UCSD-AML1 (cell line): ENCODE measurements at regions not wholly inside any gene's neighbourhood (a gene's known extent, or its start where the extent isn't known, plus 50 kb on each side); places are given as distances from the start of the nearest gene placed in this dataset.
"Not testable (repeated sequence)": the region's sequence is repeated elsewhere in the genome, so short reads cannot be mapped to it uniquely, and the experiment has no call there.

ENCODE experiments used
- DNase-seq: peaks from one replicate; lab custom pipeline; 2025; ENCODE audit not compliant: unreplicated experiment; lab: John Stamatoyannopoulos, UW

DNA sequence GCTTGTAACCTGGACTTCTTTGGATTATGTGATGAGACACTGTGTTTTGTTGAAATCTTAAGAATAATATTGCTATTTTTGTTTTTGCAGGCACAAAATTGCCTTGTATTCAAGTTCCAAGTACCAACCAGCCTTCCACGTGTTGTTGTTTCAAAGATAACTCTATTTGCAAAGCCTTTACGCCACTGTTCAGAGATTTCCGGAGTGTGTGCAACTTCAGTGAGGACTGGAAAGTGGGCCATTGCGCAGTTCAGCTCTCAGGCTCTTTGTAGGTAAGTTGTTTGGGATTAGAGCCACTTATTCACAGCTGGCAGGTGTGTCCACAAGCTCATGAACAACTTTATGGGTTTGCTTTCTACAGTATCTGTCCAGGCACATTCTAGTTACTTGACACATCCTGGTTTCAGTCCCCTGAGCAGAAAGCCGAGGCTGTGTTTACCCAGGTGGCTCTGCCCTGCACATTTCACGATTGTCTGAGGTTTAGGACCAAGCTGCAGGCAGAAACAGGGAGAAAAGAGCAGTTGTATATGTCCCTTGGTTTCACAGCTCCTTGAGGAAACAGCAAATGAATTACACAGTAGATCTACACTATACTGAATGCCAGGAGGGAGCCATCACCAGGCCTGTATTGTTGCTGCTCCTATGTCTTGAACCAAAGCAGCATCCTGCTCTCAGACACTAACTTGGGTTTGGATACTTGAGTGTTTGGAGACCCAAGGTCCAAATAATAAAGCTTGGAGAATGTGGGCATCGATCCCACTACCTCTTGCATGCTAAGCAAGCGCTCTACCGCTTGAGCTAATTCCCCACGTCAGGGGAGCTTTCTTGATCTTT lies 136.1 kb upstream of the ZNF322 start:
- DNase-seq = not testable (repeated sequence)

DNA sequence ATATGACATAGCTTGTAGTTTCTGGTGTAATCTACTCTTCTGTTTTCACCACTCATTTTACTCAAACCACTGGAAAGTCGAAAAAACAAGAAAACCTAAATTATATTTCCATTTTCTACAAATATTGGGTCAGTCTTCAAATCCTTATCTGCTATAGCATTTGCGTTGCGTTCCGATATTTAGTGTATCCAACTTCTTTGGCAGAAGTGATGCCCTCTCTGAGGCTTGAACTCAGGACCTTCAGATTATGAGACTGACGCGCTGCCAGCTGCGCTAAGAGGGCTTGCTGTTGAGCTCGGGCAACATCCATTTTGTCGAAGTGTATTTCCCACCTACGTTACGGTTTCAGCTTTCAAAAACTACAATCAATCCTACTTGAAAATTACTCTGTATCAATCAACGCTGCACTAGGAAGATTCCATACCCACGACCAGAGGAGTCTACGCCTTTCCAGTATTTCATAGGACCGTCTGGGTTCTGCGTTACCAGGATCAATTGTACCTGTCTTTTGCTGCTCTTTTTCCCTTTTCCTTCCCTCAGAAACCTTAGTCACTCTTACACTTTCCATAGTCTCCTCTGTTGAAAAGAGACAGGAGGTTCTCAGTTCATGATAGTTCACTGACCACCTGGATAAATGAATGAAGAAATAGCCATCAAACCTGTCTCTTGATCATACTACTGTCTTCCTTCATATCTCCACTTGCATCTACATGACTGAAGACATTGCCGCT lies 140.5 kb upstream of the ZNF322 start:
- not testable (repeated sequence) for DNase-seq

DNA sequence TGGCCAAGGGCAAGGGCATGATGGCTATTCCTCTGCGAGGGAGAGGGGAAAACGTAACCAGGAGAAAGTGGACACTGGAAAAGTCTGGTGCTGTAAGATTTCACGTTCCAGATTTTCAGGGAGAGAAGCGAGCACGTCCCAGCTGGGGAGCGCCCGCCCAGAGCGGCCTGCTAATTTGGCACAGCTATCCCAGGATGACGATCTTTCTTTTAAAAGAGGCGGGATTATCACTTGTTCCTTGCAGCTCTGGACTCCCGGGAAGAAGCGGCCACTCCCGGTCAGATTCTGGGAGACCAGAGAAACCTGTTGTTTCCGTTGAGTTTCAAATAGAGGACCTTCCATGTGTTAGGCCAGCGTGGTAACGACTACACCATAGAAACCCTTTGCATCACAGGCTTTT lies 144.2 kb upstream of the ZNF322 start:
- DNase-seq = not testable (repeated sequence)

DNA sequence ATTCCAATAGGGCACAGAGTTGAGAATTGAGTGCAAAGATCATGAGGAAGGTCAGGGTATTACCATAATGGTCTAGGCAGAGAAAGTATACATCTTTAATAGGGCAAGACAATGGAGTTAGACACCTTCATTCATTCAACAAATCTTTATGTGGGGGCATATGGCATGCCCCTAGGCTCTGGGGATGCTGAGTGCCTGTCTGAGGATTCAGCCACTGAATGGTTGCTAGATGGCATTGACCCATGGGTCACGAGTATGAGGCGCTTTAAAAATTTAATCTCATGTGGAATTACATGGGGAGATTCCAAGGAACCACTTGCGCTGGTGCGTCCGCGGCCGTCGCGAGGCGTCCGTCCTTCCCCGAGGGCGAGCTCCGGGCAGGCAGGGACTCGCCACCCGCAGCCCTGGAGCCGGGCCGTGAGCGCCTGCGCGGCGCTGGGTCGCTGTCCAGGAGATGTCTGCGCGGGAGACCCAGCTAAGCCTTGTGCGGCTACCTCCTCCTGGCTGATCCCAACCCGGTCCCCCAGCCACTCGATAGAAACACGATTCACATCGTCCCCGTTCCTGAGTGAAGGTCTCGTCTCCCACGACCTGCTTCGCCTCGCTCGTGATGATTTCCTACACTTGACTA lies 152.1 kb upstream of the ZNF322 start:
- DNase-seq = not testable (repeated sequence)

DNA sequence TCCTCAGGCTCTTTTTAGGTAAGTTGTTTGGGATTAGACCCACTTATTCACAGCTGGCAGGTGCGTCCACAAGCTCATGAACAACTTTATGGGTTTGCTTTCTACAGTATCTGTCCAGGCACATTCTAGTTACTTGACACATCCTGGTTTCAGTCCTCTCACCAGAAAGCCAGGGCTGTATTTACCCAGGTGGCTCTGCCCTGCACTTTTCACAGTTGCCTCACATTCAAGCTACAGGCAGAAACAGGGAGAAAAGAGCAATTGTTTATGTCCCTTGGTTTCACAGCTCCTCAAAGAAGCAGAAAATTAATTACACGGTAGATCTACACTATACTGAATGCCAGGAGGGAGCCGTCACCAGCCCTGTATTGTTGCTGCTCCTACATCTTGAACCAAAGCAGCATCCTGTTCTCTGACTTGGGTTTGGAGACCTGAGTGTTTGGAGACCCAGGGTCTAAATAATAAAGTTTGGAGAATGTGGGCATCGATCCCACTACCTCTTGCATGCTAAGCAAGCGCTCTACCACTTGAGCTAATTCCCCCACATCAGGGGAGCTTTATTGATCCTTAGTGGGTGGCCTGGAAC lies 159.2 kb upstream of the ZNF322 start:
- not testable (repeated sequence) for DNase-seq

DNA sequence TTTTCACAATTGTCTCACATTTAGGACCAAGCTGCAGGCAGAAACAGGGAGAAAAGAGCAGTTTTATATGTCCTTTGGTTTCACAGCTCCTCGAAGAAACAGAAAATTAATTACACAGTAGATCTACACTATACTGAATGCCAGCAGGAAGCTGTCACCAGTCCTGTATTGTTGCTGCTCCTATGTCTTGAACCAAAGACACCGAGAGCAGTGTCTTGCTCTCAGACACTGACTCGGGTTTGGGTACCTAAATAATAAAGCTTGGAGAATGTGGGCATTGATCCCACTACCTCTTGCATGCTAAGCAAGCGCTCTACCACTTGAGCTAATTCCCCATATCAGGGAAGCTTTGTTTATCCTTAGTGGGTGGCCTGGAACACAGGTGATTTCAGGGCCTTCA lies 168.4 kb upstream of the ZNF322 start:
- not testable (repeated sequence) for DNase-seq

DNA sequence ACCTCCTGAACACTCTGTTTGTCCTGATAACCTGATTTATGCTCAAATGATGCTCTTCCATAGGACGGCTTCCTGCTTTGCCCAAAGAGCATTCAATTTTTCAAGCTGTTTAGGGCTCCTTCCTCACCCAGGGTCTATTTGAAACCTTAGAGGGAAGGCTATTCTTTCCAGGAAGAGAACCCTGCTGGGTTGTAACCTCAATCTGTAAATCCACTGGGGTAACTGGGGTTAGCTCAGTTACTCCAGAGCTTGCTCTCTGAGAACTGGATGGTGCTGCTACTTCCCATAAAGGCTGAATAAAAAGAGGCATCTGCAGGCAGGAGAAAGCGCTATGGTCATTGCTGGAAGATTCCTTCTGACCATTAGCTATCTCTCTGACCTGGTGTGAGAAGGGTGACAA lies 169.9 kb upstream of the ZNF322 start:
- DNase-seq = not testable (repeated sequence)

DNA sequence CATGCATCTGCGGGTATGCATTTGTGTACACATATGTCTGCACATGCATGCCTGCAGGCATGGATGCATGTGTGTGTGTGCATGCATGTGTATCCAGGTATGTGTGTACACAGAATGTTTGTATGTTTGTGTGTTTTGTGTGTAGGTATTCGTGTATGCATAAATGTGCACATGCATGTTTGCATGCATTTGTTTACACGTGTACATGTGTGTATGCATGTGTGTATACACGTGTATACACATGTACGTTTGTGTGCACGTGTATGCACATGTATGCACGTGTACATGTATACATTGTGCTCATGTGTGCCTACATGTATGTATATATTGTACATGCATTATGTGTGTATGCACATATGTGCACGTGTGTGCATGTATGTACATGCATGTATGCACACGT lies 171.4 kb upstream of the ZNF322 start:
- DNase-seq = not testable (repeated sequence)

DNA sequence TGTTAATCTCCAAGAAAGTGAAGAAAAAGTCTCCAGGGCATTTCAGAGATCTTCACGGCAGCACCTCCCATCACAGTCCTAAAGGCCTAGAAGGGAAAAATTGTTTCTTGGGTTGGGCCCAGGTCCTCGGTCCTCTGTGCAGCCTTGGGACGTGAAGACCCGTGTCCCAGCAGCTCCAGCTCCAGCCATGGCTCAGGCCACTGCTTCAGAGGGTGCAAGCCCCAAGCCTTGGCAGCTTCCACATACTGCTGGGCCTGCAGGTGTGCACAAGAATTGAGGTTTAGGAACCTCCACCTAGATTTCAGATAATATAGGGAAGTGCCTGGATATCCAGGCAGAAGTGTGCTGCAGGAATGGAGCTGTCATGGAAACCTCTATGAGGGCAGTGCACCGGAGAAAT lies 176.2 kb upstream of the ZNF322 start:
- DNase-seq = not testable (repeated sequence)

DNA sequence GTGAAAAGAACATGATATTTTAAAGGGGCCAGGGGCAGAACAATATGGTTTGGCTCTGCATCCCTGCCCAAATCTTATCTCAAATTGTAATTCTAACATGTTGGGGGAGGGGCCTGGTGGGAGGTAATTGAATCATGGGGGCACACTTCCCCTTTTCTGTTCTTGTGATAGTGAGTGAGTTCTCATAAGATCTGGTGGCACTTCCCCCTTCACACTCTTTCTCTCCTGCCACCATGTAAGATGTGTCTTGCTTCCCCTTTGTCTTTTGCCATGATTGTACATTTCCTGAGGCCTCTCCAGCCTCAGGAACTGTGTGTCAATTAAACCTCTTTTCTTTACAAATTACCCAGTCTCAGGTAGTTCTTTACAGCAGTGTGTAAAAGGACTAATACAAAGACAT lies 177.1 kb upstream of the ZNF322 start:
- DNase-seq = not testable (repeated sequence)

DNA sequence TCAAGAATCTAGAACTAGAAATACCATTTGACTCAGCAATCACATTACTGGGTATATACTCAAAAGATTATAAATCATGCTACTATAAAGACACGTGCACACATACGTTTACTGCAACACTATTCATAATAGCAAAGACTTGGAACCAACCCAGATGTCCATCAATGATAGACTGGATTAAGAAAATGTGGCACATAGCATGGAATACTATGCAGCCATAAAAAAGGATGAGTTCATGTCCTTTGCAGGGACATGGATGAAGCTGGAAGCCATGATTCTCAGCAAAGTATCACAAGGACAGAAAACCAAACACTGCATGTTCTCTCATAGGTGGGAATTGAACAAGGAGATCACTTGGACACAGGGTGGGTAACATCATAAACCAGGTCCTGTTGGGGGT lies 185.3 kb upstream of the ZNF322 start:
- DNase-seq = not testable (repeated sequence)

DNA sequence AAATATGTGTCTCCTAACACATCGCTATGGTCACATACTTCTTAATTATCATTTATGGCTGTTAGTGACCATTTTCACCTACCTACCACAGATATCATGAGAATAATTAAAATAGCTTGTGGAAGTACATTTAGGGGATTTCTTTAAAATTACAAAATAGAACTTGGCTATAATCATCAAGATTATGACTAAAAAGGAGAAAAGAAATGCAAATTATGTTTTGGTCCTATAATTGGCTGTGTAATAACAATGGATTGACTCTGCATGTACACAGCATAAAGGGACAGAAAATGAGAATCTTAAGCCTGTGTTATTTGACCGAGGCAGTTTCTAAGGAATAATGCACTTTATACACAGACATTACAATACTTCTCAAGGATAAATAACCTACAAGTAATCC lies 197.7 kb upstream of the ZNF322 start:
- DNase-seq = not testable (repeated sequence)

DNA sequence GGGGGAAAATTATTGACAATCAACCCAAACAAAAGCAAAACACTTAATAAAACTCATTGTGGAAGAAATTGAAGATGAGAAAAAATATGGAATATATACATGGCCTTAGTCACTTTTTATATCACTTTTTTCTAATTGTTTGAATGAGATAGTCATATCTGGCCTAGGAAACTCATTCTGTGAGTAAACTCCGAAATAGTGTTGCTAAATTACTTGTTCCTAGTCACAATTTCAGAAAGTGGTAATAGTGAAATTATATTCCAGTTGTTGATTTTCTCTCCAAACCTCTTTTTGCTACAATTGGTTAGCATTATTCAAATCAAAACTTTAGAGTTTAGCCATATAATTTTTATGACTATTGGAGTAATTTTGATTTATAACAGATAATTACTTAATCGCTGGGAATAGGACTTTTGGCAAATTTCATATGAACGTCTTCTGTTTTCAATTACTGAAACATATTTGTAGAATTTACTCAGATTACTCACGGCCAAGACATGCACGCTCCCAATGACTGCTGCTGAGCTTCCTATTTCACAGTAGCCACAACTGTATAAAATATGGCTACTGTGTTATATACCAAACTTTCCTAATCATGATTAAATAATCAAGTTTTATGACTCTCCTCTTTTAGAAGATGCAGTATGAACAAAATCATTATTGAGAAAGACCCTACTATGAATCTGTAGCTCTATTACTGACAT lies 199.7 kb upstream of the ZNF322 start:
- not testable (repeated sequence) for DNase-seq

DNA sequence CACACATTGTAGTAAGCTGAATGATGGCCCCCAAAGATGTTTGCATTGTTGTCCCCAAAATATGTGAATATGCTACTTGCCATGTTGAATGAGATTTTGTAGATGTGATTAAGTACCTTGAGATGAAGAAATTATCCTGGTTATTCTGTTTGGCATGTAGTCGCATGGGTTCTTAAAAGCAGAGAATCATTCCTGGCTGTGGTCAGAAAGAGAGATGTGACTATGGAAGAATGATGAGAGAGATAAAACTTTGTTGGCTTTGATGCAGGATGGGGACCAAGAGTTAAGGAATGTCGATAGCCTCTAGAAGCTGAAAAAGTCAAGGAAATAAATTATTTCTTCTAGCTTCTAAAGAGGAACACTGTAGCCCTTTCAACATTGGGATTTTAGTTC lies 200.2 kb upstream of the ZNF322 start:
- not testable (repeated sequence) for DNase-seq

DNA sequence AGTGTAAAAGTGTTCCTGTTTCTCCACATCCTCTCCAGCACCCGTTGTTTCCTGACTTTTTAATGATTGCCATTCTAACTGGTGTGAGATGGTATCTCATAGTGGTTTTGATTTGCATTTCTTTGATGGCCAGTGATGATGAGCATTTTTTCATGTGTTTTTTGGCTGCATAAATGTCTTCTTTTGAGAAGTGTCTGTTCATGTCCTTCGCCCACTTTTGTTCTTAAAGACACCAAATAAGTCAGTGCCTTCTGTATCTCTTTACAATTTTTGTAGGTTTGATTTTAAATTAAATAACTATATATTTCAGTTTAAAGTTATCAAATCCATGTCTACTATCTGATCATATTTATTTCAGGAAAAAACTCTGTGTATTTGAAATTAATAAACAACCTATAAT lies 202.4 kb upstream of the ZNF322 start:
- DNase-seq = not testable (repeated sequence)

DNA sequence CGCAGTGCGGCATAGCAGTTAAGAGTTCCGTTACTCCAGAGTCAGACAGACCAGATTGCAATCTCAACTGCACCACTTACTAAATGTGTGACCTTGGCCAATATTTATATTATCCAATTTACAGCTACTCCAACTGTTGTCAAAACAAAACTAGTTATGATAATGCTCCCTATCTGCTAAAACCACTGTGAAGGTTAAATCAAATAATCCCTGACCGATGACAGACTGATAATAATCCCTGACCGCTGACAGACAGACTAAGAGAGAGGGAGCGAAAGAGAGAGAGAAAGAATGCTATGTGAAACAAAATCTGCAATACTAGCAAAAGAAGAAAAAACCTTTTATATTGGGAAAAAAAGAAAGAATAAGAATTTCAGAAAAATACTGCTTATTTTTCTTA lies 204.1 kb upstream of the ZNF322 start:
- not testable (repeated sequence) for DNase-seq

DNA sequence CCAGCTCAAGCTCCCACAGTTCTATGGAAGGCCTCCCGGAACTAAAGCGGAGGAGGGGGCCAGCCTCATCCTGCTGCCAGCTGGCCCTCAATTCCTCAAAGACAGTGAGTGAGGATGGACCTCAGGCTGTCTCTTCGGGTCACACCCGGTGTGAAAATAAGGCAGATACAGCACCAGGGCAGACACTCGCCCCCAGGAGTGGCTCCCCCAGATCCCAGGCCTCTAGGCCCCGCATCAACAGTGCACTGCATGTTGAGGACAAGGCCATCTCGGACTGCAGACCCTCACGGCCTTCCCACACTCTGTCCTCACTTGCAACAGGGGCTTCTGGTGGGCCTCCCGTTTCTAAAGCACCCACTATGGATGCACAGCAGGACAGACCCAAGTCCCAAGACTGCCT lies 239.2 kb upstream of the ZNF322 start:
- not testable (repeated sequence) for DNase-seq

DNA sequence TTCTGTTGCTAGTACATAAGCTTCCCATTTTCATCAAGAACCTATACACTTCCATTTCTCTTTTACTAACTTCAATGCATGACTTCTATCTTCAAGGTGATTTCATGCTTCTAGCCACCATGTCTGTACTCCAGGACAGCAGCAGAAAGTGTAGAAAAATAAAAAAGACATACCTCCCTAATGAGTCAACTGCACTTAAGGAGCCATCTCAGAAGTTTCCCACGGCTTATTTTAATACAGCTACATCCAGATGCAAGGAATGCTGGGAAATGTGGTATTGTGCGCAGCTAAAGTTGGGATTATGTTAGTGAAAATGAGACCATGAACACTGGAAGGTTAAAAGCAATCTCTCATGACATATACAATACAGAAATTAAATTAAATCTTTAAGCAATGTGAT lies 264.7 kb upstream of the ZNF322 start:
- DNase-seq = not testable (repeated sequence)

DNA sequence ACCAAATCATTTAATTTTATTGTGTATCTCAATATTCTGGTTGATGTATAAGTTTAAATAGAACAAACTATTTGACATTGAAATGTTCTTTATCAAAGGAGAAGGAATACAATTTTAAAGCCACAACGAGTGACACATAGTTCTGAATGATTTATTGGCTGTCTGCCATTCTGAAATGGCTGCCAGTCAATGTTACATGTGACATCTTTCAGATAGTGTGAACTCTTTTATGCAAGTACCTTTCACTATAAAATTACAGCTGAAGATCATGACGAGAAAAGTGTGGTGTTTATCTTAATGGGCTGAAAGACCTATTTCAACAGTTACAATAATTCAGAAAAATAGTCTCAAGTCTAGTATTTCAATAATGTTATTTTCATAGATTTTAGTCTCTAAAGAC lies 268.6 kb upstream of the ZNF322 start:
- not testable (repeated sequence) for DNase-seq

DNA sequence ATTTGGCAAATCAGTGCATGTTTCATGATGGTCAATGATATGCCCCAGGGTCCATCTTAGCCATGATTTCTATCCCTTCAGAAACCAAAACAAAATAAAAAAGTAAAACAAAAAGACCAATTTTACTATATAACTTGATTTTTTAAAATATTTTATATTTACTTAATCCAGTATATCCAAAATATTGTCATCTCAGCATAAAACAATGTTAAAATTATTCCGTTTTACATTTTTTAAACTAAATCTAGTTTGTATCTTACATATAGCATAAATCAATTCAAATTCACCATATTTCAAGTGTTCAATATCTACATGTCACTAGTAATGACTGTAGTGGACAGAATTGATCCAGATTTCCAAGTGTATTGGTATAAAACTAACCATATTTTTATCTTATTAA lies 277.7 kb upstream of the ZNF322 start:
- not testable (repeated sequence) for DNase-seq

DNA sequence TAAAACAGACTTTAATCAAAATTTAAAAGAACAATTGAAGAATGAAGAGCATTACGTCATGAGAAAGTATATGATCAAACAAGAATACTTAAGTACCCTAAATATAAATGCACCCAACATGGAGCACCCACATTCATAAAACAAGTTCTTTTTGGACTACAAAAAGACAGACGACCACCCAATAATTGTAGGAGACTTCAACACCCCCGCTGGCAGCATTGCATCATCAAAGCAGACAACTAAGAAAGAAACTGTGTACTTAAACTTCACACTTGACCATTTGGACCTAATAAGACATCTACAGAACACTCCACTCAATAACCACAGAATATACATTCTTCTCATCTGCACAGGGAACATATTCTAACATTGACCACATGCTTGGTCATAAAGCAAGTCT lies 291.7 kb upstream of the ZNF322 start:
- DNase-seq = not testable (repeated sequence)
